Liver (tissue), 3 donors: ENCODE measurements at regions not wholly inside any gene's neighbourhood (a gene's known extent, or its start where the extent isn't known, plus 50 kb on each side); places are given as distances from the start of the nearest gene placed in this dataset.

ENCODE experiments used
- CTCF ChIP-seq: fragments of 150-350 bp; IDR thresholded peaks from 2 replicates; pipeline ENCODE4 v1.5.1; 2017; ENCODE audit warnings: improper control_type of control experiment, low read depth, low read length; ENCODE audit not compliant: missing input control
- NR2F2 ChIP-seq: IDR thresholded peaks from 2 replicates; pipeline ENCODE4 v1.6.1; 2016; ENCODE audit warnings: antibody characterized with exemption
- RAD21 ChIP-seq, 2 donors: IDR thresholded peaks; 2 replicates each; pipeline ENCODE4 v1.6.1; 2016; ENCODE audit warnings: antibody characterized with exemption in 2 of 2, mild to moderate bottlenecking in 2 of 2
- REST ChIP-seq: IDR thresholded peaks from 2 replicates; pipeline ENCODE4 v1.6.1; 2016; ENCODE audit warnings: antibody characterized with exemption, mild to moderate bottlenecking
- RXRA ChIP-seq, 2 donors: IDR thresholded peaks; 2 replicates each; pipeline ENCODE4 v1.6.1; 2017 to 2018; ENCODE audit warnings: antibody characterized with exemption in 2 of 2, mild to moderate bottlenecking in 1 of 2
- TAF1 ChIP-seq: conservative IDR thresholded peaks from 2 replicates; pipeline ENCODE4 v1.6.1; 2016; ENCODE audit warnings: antibody characterized with exemption, mild to moderate bottlenecking
- donor health status: healthy.
- donor health status: healthy.

GRCh38 chr14:43356979-43357545, 1150.0 kb downstream of the FSCB start:
- no peak for TF ChIP-seq CTCF
- TF ChIP-seq RAD21 (IDR thresholded peaks at IDR 0.05) = no peak
- no peak for TF ChIP-seq TAF1
- no peak for TF ChIP-seq REST
- no peak for TF ChIP-seq RXRA (IDR thresholded peaks at IDR 0.05)
- no peak for TF ChIP-seq NR2F2
